Keratinocyte (primary cell): ENCODE measurements at regions not wholly inside any gene's neighbourhood (a gene's known extent, or its start where the extent isn't known, plus 50 kb on each side); places are given as distances from the start of the nearest gene placed in this dataset.

Experiments
- DNase-seq: peaks from one replicate; pipeline ENCODE4 v3.0.0-alpha.2; 2011; ENCODE audit warnings: low read depth, missing footprints, low spot score
- FAIRE-seq: peaks from 2 replicates; lab custom pipeline; 2011; peaks lifted over from hg19 to GRCh38; lab: Jason Lieb, UNC
- H2AFZ ChIP-seq: 2 replicates; pipeline ENCODE4 v1.6.0; 2012; ENCODE audit warnings: low read length, control low read depth, inconsistent platforms; ENCODE audit not compliant: control insufficient read depth
- H3K27ac ChIP-seq: 2 replicates; pipeline ENCODE4 v1.5.1; 2011; ENCODE audit warnings: low read length; ENCODE audit not compliant: control insufficient read depth, insufficient read depth
- H3K27me3 ChIP-seq: 3 replicates; pipeline ENCODE4 v1.6.0; 2011; ENCODE audit warnings: low read length; ENCODE audit not compliant: control insufficient read depth, insufficient read depth; ENCODE audit errors: extremely low read depth
- H3K36me3 ChIP-seq, 2 experiments: 2 replicates in 1 of 2; 3 replicates in 1 of 2; pipeline ENCODE4 v1.5.1; 2011; ENCODE audit warnings: low read length in 2 of 2, mild to moderate bottlenecking in 1 of 2; ENCODE audit not compliant: control insufficient read depth in 2 of 2, insufficient read depth in 2 of 2; ENCODE audit errors: extremely low read depth in 1 of 2
- H3K4me1 ChIP-seq: 3 replicates; pipeline ENCODE4 v1.5.1; 2011; ENCODE audit warnings: low read length; ENCODE audit not compliant: control insufficient read depth, insufficient read depth; ENCODE audit errors: extremely low read depth
- H3K4me2 ChIP-seq: 3 replicates; pipeline ENCODE4 v1.6.0; 2011; ENCODE audit warnings: low read depth, low read length; ENCODE audit not compliant: control insufficient read depth, insufficient read depth; ENCODE audit errors: extremely low read depth
- H3K4me3 ChIP-seq, 3 experiments: fragments of 200-600 bp in 1 of 3; sonication (generic) in 1 of 3; 2 replicates in 2 of 3; 3 replicates in 1 of 3; pipeline ENCODE4 v1.5.1; 2011 to 2016; ENCODE audit warnings: low read length in 3 of 3, mild to moderate bottlenecking in 3 of 3, control low read depth in 2 of 3, inconsistent platforms in 1 of 3, low read depth in 1 of 3, mixed read lengths in 1 of 3, mixed run types in 1 of 3, moderate library complexity in 1 of 3; ENCODE audit not compliant: control insufficient read depth in 2 of 3, insufficient read depth in 2 of 3; ENCODE audit errors: extremely low read depth in 1 of 3
- H3K79me2 ChIP-seq: 2 replicates; pipeline ENCODE4 v1.6.0; 2012; ENCODE audit warnings: low read length; ENCODE audit not compliant: control insufficient read depth, insufficient read depth
- H3K9ac ChIP-seq: 3 replicates; pipeline ENCODE4 v1.6.0; 2011; ENCODE audit warnings: low read length; ENCODE audit not compliant: control insufficient read depth, insufficient read depth; ENCODE audit errors: extremely low read depth
- H3K9me1 ChIP-seq: 3 replicates; pipeline ENCODE4 v1.6.0; 2011; ENCODE audit warnings: low read length; ENCODE audit not compliant: control insufficient read depth, insufficient read depth; ENCODE audit errors: extremely low read depth
- H3K9me3 ChIP-seq: 2 replicates; pipeline ENCODE4 v1.5.1; 2012; ENCODE audit warnings: low read depth, low read length; ENCODE audit not compliant: control insufficient read depth
- H4K20me1 ChIP-seq: 3 replicates; pipeline ENCODE4 v1.6.0; 2011; ENCODE audit warnings: low read length; ENCODE audit not compliant: control insufficient read depth, insufficient read depth; ENCODE audit errors: extremely low read depth
- CTCF ChIP-seq, 3 experiments: IDR thresholded peaks in 1 of 3; conservative IDR thresholded peaks in 1 of 3; optimal IDR thresholded peaks in 1 of 3; 2 replicates in 2 of 3; 3 replicates in 1 of 3; pipeline versions ENCODE3 to v1.5.1; 2011; ENCODE audit warnings: low read length in 3 of 3, mild to moderate bottlenecking in 3 of 3, moderate library complexity in 2 of 3, control low read depth in 1 of 3, inconsistent platforms in 1 of 3; ENCODE audit not compliant: insufficient read depth in 2 of 3; ENCODE audit errors: extremely low read depth in 1 of 3
- EZH2 ChIP-seq: IDR thresholded peaks from one replicate; pipeline ENCODE4 v1.6.1; 2012; ENCODE audit warnings: inconsistent platforms, mild to moderate bottlenecking, low read length, moderate library complexity
- dilution Hi-C: fragments of 300-500 bp; cut with MboI; formaldehyde crosslinking; loops from one replicate; pipeline ENCODE4 v1.7.0; 2020; ENCODE audit warnings: low sequenced_read_pairs; ENCODE audit not compliant: extremely low pct_ligation_motif_present

- no peaks in the 10 kb centered on the region for H3K4me1 ChIP-seq
- DNase-seq (no peak), FAIRE-seq (no peak)
- TF ChIP-seq EZH2 (no peak), CTCF (optimal IDR thresholded peaks at IDR 0.05 in 1 of 3, IDR thresholded peaks at IDR 0.05 in 1 of 3, conservative IDR thresholded peaks at IDR 0.05 in 1 of 3; ENCODE audit: extremely low read depth in 1 of 3, insufficient read depth in 2 of 3, low read length in 3 of 3) (no peak)
- H3K27ac ChIP-seq = no peak overlapping the region
- dilution Hi-C loops = no loop called here
- H4K20me1 ChIP-seq = no peaks in the 10 kb centered on the region
- no peak overlapping the region for H2AFZ ChIP-seq
- no peak overlapping the region for H3K9ac ChIP-seq
- no peaks in the 10 kb centered on the region for H3K36me3 ChIP-seq
- no peaks in the 10 kb centered on the region for H3K9me3 ChIP-seq
- no peaks in the 10 kb centered on the region for H3K27me3 ChIP-seq
- H3K79me2 ChIP-seq = no peaks in the 10 kb centered on the region
- H3K4me2 ChIP-seq = no peak overlapping the region
- H3K9me1 ChIP-seq = no peaks in the 10 kb centered on the region
- no peak overlapping the region for H3K4me3 ChIP-seq
Measured at GRCh38 chr10:58957517-58957916, 218.9 kb upstream of the PHYHIPL start.

- H3K27me3 ChIP-seq = peaks cover 10% of the 10 kb centered on the region
- H4K20me1 ChIP-seq = no peaks in the 10 kb centered on the region
- no peaks in the 10 kb centered on the region for H3K79me2 ChIP-seq
- no peak overlapping the region for H3K4me2 ChIP-seq
- H3K27ac ChIP-seq = no peak overlapping the region
- H3K9ac ChIP-seq = no peak overlapping the region
- FAIRE-seq = no peak
- TF ChIP-seq EZH2 (no peak), CTCF (optimal IDR thresholded peaks at IDR 0.05 in 1 of 3, IDR thresholded peaks at IDR 0.05 in 1 of 3, conservative IDR thresholded peaks at IDR 0.05 in 1 of 3; ENCODE audit: extremely low read depth in 1 of 3, insufficient read depth in 2 of 3, low read length in 3 of 3) (peak; percentile 25 to 32 (median 25))
- H2AFZ ChIP-seq = no peak overlapping the region
- no peak for DNase-seq
- no peak overlapping the region for H3K4me3 ChIP-seq
- no peaks in the 10 kb centered on the region for H3K9me1 ChIP-seq
- no peaks in the 10 kb centered on the region for H3K4me1 ChIP-seq
- dilution Hi-C loops = no loop called here
- H3K36me3 ChIP-seq = no peaks in the 10 kb centered on the region
- no peaks in the 10 kb centered on the region for H3K9me3 ChIP-seq
Measured at GRCh38 chr10:58963101-58963534, 213.3 kb upstream of the PHYHIPL start.
